ENCODE measurements at regions not wholly inside any gene's neighbourhood (a gene's known extent, or its start where the extent isn't known, plus 50 kb on each side); places are given as distances from the start of the nearest gene placed in this dataset.

DNA sequence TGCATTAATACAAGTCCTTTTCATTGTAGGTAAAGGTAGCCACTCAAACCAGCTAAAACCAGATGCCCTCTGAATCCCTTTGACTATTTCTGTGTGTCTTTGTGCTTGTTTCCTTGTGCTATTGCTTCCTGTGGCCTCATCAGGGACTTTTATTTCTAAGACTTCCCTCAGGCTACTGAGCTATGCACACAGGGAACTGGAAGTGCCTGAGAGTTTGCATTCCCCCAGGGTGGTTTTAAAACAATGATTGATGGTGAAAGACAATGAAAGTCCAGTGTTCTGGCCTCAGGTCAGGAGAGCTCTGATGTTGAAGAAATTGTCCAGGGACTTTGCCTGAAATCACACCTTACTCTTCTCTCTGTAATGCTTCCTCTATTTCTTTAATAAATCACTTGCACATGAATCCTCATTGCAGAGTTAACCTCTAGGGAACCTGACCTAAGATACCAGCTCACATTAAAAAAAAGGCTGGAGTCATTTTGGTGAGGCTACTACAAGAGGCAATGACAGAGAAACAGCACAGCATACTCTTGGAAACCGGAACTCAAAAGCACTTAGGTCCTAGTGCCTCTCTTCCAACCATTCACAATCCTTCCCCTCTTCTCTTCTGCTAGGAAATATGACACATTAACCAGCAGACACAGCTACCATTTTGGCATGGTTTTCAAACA, 158.1 kb upstream of the NREP start:
- H3K4me3 ChIP-seq (ENCODE audit: insufficient read depth, low read length) = no peak overlapping the region
- no peak for TF ChIP-seq CTCF (IDR thresholded peaks at IDR 0.05; ENCODE audit: extremely low read depth, low read depth, low read length)
- no peak overlapping the region for H3K4me2 ChIP-seq (ENCODE audit: insufficient read depth, low read length)
- H3K9me3 ChIP-seq (ENCODE audit: low read depth, low read length) = no peaks in the 10 kb centered on the region
- no peak for DNase-seq (ENCODE audit: insufficient read length, low spot score, missing footprints)
- no peaks in the 10 kb centered on the region for H4K20me1 ChIP-seq (ENCODE audit: insufficient read depth, low read length)
- H2AFZ ChIP-seq (ENCODE audit: low read length) = no peak overlapping the region
- no peaks in the 10 kb centered on the region for H3K27me3 ChIP-seq (ENCODE audit: insufficient read depth, low read length)
- H3K27ac ChIP-seq (ENCODE audit: low read depth, low read length) = no peak overlapping the region
- no peaks in the 10 kb centered on the region for H3K4me1 ChIP-seq (ENCODE audit: insufficient read depth, low read length)
- no peaks in the 10 kb centered on the region for H3K36me3 ChIP-seq (ENCODE audit: insufficient read depth, low read length)
- no peaks in the 10 kb centered on the region for H3K79me2 ChIP-seq (ENCODE audit: insufficient read depth, low read length)

DNA sequence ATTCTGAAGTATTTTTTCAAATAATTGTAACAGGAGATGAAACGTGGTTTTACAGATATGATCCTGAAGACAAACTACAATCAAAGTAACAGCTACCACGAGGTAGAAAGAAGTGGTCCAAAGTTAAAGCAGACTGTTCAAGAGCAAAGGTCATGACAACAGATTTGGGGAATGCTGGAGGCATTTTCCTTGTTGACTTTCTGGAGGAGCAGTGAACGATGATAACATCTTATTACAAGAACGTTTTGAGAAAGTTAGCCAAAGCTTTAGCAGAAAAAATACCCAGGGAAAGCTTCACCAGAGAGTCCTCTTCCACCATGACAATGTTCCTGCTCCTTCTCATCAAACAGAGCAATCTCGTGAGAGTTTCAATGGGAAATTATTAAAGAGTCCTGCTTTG, 145.4 kb upstream of the NREP start:
- H3K27me3 ChIP-seq (ENCODE audit: insufficient read depth, low read length) = no peaks in the 10 kb centered on the region
- no peak overlapping the region for H3K27ac ChIP-seq (ENCODE audit: low read depth, low read length)
- H3K4me1 ChIP-seq (ENCODE audit: insufficient read depth, low read length) = no peaks in the 10 kb centered on the region
- H4K20me1 ChIP-seq (ENCODE audit: insufficient read depth, low read length) = no peaks in the 10 kb centered on the region
- no peak overlapping the region for H3K4me2 ChIP-seq (ENCODE audit: insufficient read depth, low read length)
- no peak overlapping the region for H3K4me3 ChIP-seq (ENCODE audit: insufficient read depth, low read length)
- DNase-seq (ENCODE audit: insufficient read length, low spot score, missing footprints) = no peak
- H3K36me3 ChIP-seq (ENCODE audit: insufficient read depth, low read length) = no peaks in the 10 kb centered on the region
- no peaks in the 10 kb centered on the region for H3K79me2 ChIP-seq (ENCODE audit: insufficient read depth, low read length)
- no peaks in the 10 kb centered on the region for H3K9me3 ChIP-seq (ENCODE audit: low read depth, low read length)
- no peak for TF ChIP-seq CTCF (IDR thresholded peaks at IDR 0.05; ENCODE audit: extremely low read depth, low read depth, low read length)
- peak overlapping the region; percentile 58 for H2AFZ ChIP-seq (ENCODE audit: low read length)

DNA sequence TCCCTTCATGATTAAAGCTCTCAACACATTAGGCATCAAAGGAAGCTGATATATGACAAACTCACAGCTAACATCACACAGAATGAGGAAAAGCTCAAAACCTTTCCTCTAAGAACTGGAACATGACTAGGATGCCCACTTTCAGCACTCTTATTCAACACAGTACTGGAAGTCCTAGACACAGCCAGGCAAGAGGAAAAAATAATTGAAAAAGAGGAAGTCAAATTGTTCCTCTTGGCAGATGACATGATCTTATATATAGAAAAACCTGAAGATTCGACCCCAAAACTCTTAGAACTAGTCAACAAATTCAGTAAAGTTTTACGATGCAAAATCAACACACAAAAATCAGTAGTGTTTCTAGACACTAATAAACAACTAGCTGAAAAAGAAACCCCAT, 144.3 kb upstream of the NREP start:
- no peak for DNase-seq (ENCODE audit: insufficient read length, low spot score, missing footprints)
- TF ChIP-seq CTCF (IDR thresholded peaks at IDR 0.05; ENCODE audit: extremely low read depth, low read depth, low read length) = no peak
- H2AFZ ChIP-seq (ENCODE audit: low read length) = no peak overlapping the region
- H3K27ac ChIP-seq (ENCODE audit: low read depth, low read length) = no peak overlapping the region
- no peaks in the 10 kb centered on the region for H3K9me3 ChIP-seq (ENCODE audit: low read depth, low read length)
- H3K79me2 ChIP-seq (ENCODE audit: insufficient read depth, low read length) = no peaks in the 10 kb centered on the region
- H3K4me3 ChIP-seq (ENCODE audit: insufficient read depth, low read length) = no peak overlapping the region
- no peaks in the 10 kb centered on the region for H3K4me1 ChIP-seq (ENCODE audit: insufficient read depth, low read length)
- no peaks in the 10 kb centered on the region for H3K27me3 ChIP-seq (ENCODE audit: insufficient read depth, low read length)
- H3K4me2 ChIP-seq (ENCODE audit: insufficient read depth, low read length) = no peak overlapping the region
- no peaks in the 10 kb centered on the region for H3K36me3 ChIP-seq (ENCODE audit: insufficient read depth, low read length)
- H4K20me1 ChIP-seq (ENCODE audit: insufficient read depth, low read length) = no peaks in the 10 kb centered on the region

- no peaks in the 10 kb centered on the region for H3K36me3 ChIP-seq (ENCODE audit: insufficient read depth, low read length)
- no peak for TF ChIP-seq CTCF (IDR thresholded peaks at IDR 0.05; ENCODE audit: extremely low read depth, low read depth, low read length)
- H3K4me2 ChIP-seq (ENCODE audit: insufficient read depth, low read length) = no peak overlapping the region
- H3K4me1 ChIP-seq (ENCODE audit: insufficient read depth, low read length) = peaks cover 5% of the 10 kb centered on the region
- no peaks in the 10 kb centered on the region for H3K79me2 ChIP-seq (ENCODE audit: insufficient read depth, low read length)
- H2AFZ ChIP-seq (ENCODE audit: low read length) = peak overlapping the region; percentile 26
- no peaks in the 10 kb centered on the region for H3K9me3 ChIP-seq (ENCODE audit: low read depth, low read length)
- no peak overlapping the region for H3K27ac ChIP-seq (ENCODE audit: low read depth, low read length)
- peak; percentile 15 for DNase-seq (ENCODE audit: insufficient read length, low spot score, missing footprints)
- H3K4me3 ChIP-seq (ENCODE audit: insufficient read depth, low read length) = no peak overlapping the region
- no peaks in the 10 kb centered on the region for H4K20me1 ChIP-seq (ENCODE audit: insufficient read depth, low read length)
- no peaks in the 10 kb centered on the region for H3K27me3 ChIP-seq (ENCODE audit: insufficient read depth, low read length)
These were observed 136.0 kb upstream of the NREP start for GRCh38 chr5:111892949-111893348.
